H1 (cell line): ENCODE measurements at regions not wholly inside any gene's neighbourhood (a gene's known extent, or its start where the extent isn't known, plus 50 kb on each side); places are given as distances from the start of the nearest gene placed in this dataset.

ENCODE experiments used
- CTCF ChIA-PET: fragments of 300-600 bp; sonication (Branson Sonifier 250); formaldehyde crosslinking; loops from one replicate; lab custom pipeline; 2021; ENCODE audit not compliant: partially characterized antibody; lab: Charles Lee
- POLR2A ChIA-PET: fragments of 300-600 bp; sonication (Branson Sonifier 250); formaldehyde crosslinking; loops from one replicate; lab custom pipeline; 2021; ENCODE audit warnings: inconsistent platforms; ENCODE audit not compliant: partially characterized antibody; lab: Charles Lee
- DNase-seq, 2 experiments: peaks; one replicate each; pipeline versions ENCODE4 v3.0.0 to v3.0.0-alpha.2; 2010 to 2022; ENCODE audit warnings: low spot score in 2 of 2, low read depth in 1 of 2, mixed read lengths in 1 of 2
- FAIRE-seq: peaks from 2 replicates; lab custom pipeline; 2011; peaks lifted over from hg19 to GRCh38; lab: Jason Lieb, UNC
- H2AFZ ChIP-seq: 2 replicates; pipeline ENCODE4 v1.8.1; 2012; ENCODE audit warnings: low read length, inconsistent platforms
- H2AK5ac ChIP-seq: 2 replicates; pipeline ENCODE4 v1.6.1; 2013; ENCODE audit warnings: low read depth, low read length
- H2BK120ac ChIP-seq: replicated peaks from 2 replicates; pipeline ENCODE3; 2013; ENCODE audit warnings: low read depth, low read length, inconsistent platforms
- H2BK12ac ChIP-seq: 2 replicates; pipeline ENCODE4 v1.6.1; 2013; ENCODE audit warnings: low read depth, low read length
- H2BK15ac ChIP-seq: 2 replicates; pipeline ENCODE4 v1.6.1; 2013; ENCODE audit warnings: low read length
- H2BK20ac ChIP-seq: 2 replicates; pipeline ENCODE4 v1.6.1; 2013; ENCODE audit warnings: low read length
- H2BK5ac ChIP-seq: 2 replicates; pipeline ENCODE4 v1.6.1; 2013; ENCODE audit warnings: low read depth, low read length
- H3K14ac ChIP-seq: 2 replicates; pipeline ENCODE4 v1.6.1; 2013; ENCODE audit warnings: inconsistent platforms; ENCODE audit not compliant: insufficient read length
- H3K18ac ChIP-seq: 2 replicates; pipeline ENCODE4 v1.6.1; 2013; ENCODE audit warnings: low read length; ENCODE audit errors: extremely low read depth
- H3K23ac ChIP-seq: 2 replicates; pipeline ENCODE4 v1.6.1; 2013; ENCODE audit warnings: inconsistent platforms; ENCODE audit not compliant: insufficient read length
- H3K23me2 ChIP-seq: 2 replicates; pipeline ENCODE4 v1.6.1; 2013; ENCODE audit warnings: low read depth, low read length
- H3K27ac ChIP-seq: 2 replicates; pipeline ENCODE4 v1.6.1; 2011; ENCODE audit warnings: low read depth, low read length, inconsistent platforms
- H3K27me3 ChIP-seq, 4 experiments: replicated peaks in 1 of 4; 1 replicate in 1 of 4; 2 replicates in 3 of 4; pipeline versions ENCODE4 v1.6.1 to v1.8.1; 2011 to 2013; ENCODE audit warnings: low read length in 3 of 4, mild to moderate bottlenecking in 3 of 4, inconsistent platforms in 2 of 4, mixed read lengths in 2 of 4, moderate library complexity in 1 of 4; ENCODE audit not compliant: control insufficient read depth in 3 of 4, insufficient read depth in 3 of 4; ENCODE audit errors: extremely low read depth in 1 of 4
- H3K36me3 ChIP-seq, 4 experiments: 2 replicates each; pipeline versions ENCODE4 v1.6.1 to v1.8.1; 2011 to 2013; ENCODE audit warnings: mild to moderate bottlenecking in 4 of 4, low read length in 3 of 4, moderate library complexity in 2 of 4, control low read depth in 1 of 4, inconsistent platforms in 1 of 4; ENCODE audit not compliant: insufficient read depth in 4 of 4, control insufficient read depth in 2 of 4
- H3K4ac ChIP-seq: replicated peaks from 2 replicates; pipeline ENCODE3; 2013; ENCODE audit warnings: low read length, low read depth, mixed read lengths, inconsistent platforms; ENCODE audit not compliant: insufficient read length
- H3K4me1 ChIP-seq, 4 experiments: replicated peaks in 1 of 4; 1 replicate in 1 of 4; 2 replicates in 3 of 4; pipeline versions ENCODE4 v1.6.1 to v1.8.1; 2011 to 2013; ENCODE audit warnings: low read length in 3 of 4, inconsistent platforms in 2 of 4, mixed read lengths in 1 of 4; ENCODE audit not compliant: insufficient read depth in 4 of 4, control insufficient read depth in 3 of 4
- H3K4me2 ChIP-seq, 2 experiments: 2 replicates each; pipeline versions ENCODE4 v1.6.1 to v1.8.1; 2011 to 2013; ENCODE audit warnings: low read depth in 2 of 2, low read length in 2 of 2, control low read depth in 1 of 2, inconsistent platforms in 1 of 2, mild to moderate bottlenecking in 1 of 2; ENCODE audit not compliant: insufficient read depth in 1 of 2
- H3K4me3 ChIP-seq, 4 experiments: fragments of 200-600, 300-600 bp in 1 of 4; sonication (generic), shearing (Covaris generic), sonication (Bioruptor Twin) in 1 of 4; 2 replicates each; pipeline versions ENCODE4 v1.5.1 to v1.8.1; 2011 to 2016; ENCODE audit warnings: low read length in 4 of 4, low read depth in 3 of 4, control low read depth in 2 of 4, inconsistent platforms in 2 of 4, mild to moderate bottlenecking in 2 of 4, mixed read lengths in 1 of 4, moderate library complexity in 1 of 4; ENCODE audit not compliant: insufficient read depth in 2 of 4; ENCODE audit errors: extremely low read depth in 1 of 4
- H3K56ac ChIP-seq: replicated peaks from 2 replicates; pipeline ENCODE3; 2013; ENCODE audit warnings: low read depth, mild to moderate bottlenecking, mixed read lengths, low read length, inconsistent platforms; ENCODE audit not compliant: insufficient read length
- H3K79me1 ChIP-seq: 2 replicates; pipeline ENCODE4 v1.6.1; 2013; ENCODE audit warnings: low read depth, low read length, control low read depth
- H3K79me2 ChIP-seq, 2 experiments: 2 replicates each; pipeline versions ENCODE4 v1.6.1 to v1.8.1; 2012 to 2013; ENCODE audit warnings: low read length in 2 of 2, mild to moderate bottlenecking in 2 of 2, inconsistent platforms in 1 of 2; ENCODE audit not compliant: insufficient read depth in 2 of 2, control insufficient read depth in 1 of 2
- H3K9ac ChIP-seq, 4 experiments: replicated peaks in 1 of 4; 1 replicate in 1 of 4; 2 replicates in 3 of 4; pipeline versions ENCODE4 v1.6.1 to v1.8.1; 2011 to 2013; ENCODE audit warnings: low read depth in 3 of 4, low read length in 3 of 4, control low read depth in 2 of 4, mild to moderate bottlenecking in 2 of 4, moderate library complexity in 2 of 4, inconsistent platforms in 1 of 4; ENCODE audit errors: extremely low read depth in 1 of 4
- H3K9me3 ChIP-seq, 2 experiments: 2 replicates each; pipeline versions ENCODE4 v1.6.1 to v1.8.1; 2012 to 2013; ENCODE audit warnings: mild to moderate bottlenecking in 2 of 2, moderate library complexity in 2 of 2, control low read depth in 1 of 2, inconsistent platforms in 1 of 2, low read depth in 1 of 2, low read length in 1 of 2, mixed read lengths in 1 of 2; ENCODE audit not compliant: insufficient read depth in 2 of 2
- H4K20me1 ChIP-seq, 2 experiments: replicated peaks in 1 of 2; 2 replicates each; pipeline versions ENCODE3 to v1.8.1; 2011 to 2013; ENCODE audit warnings: inconsistent platforms in 2 of 2, low read length in 2 of 2, mild to moderate bottlenecking in 1 of 2; ENCODE audit not compliant: insufficient read depth in 2 of 2, control insufficient read depth in 1 of 2
- H4K5ac ChIP-seq: 2 replicates; pipeline ENCODE4 v1.6.1; 2013; ENCODE audit warnings: low read length, low read depth, mixed read lengths, inconsistent platforms; ENCODE audit not compliant: insufficient read length
- H4K8ac ChIP-seq: 2 replicates; pipeline ENCODE4 v1.8.0; 2013; ENCODE audit warnings: mild to moderate bottlenecking, moderate library complexity, low read length, inconsistent platforms; ENCODE audit not compliant: insufficient read depth; ENCODE audit errors: extremely low read depth
- H4K91ac ChIP-seq: replicated peaks from 2 replicates; pipeline ENCODE3; 2013; ENCODE audit warnings: low read length, mixed read lengths, inconsistent platforms; ENCODE audit not compliant: insufficient read length
- ATF3 ChIP-seq: IDR thresholded peaks from 2 replicates; pipeline ENCODE4 v1.6.1; 2011; ENCODE audit warnings: low read depth, mild to moderate bottlenecking, low read length; ENCODE audit not compliant: insufficient read depth
- BCL11A ChIP-seq, 2 experiments: IDR thresholded peaks; one replicate each; pipeline ENCODE4 v1.6.1; 2011; ENCODE audit warnings: low read depth in 2 of 2, low read length in 2 of 2, mild to moderate bottlenecking in 2 of 2
- CTCF ChIP-seq, 3 experiments: IDR thresholded peaks; 1 replicate in 2 of 3; 2 replicates in 1 of 3; pipeline versions ENCODE4 v1.5.1 to v1.6.1; 2011; ENCODE audit warnings: low read length in 3 of 3, mild to moderate bottlenecking in 3 of 3, inconsistent platforms in 2 of 3, low read depth in 1 of 3, moderate library complexity in 1 of 3; ENCODE audit not compliant: insufficient read depth in 1 of 3; ENCODE audit errors: control extremely low read depth in 1 of 3
- EGR1 ChIP-seq: IDR thresholded peaks from 2 replicates; pipeline ENCODE4 v1.6.1; 2011; ENCODE audit warnings: low read depth, low read length, borderline replicate concordance
- GABPA ChIP-seq: IDR thresholded peaks from 2 replicates; pipeline ENCODE4 v1.6.1; 2011; ENCODE audit warnings: mild to moderate bottlenecking, low read length, moderate library complexity, borderline replicate concordance; ENCODE audit not compliant: insufficient read depth
- KDM5A ChIP-seq: fragments of 200-600 bp; IDR thresholded peaks from 2 replicates; pipeline ENCODE4 v1.7.1; 2012; ENCODE audit warnings: mild to moderate bottlenecking, low read length, inconsistent platforms, mixed read lengths
- MAX ChIP-seq: IDR thresholded peaks from 2 replicates; pipeline ENCODE4 v1.6.1; 2012; ENCODE audit warnings: inconsistent platforms
- NANOG ChIP-seq: IDR thresholded peaks from 2 replicates; pipeline ENCODE4 v1.6.1; 2011; ENCODE audit warnings: low read length, low read depth, mild to moderate bottlenecking, inconsistent platforms; ENCODE audit not compliant: insufficient read depth, poor library complexity, severe bottlenecking
- PHF8 ChIP-seq: fragments of 200-600 bp; sonication (generic); conservative IDR thresholded peaks from 2 replicates; pipeline ENCODE4 v1.7.1; 2012; ENCODE audit warnings: low read depth, mild to moderate bottlenecking, inconsistent platforms, low read length, moderate library complexity
- RXRA ChIP-seq: IDR thresholded peaks from 2 replicates; pipeline ENCODE4 v1.6.1; 2011; ENCODE audit warnings: low read depth, mild to moderate bottlenecking, low read length, moderate library complexity; ENCODE audit not compliant: insufficient read depth
- SAP30 ChIP-seq: fragments of 300-600 bp; sonication (generic); IDR thresholded peaks from 2 replicates; pipeline ENCODE4 v1.7.1; 2012; ENCODE audit warnings: low read length, moderate library complexity, mild to moderate bottlenecking, inconsistent platforms; ENCODE audit not compliant: insufficient read depth, insufficient replicate concordance
- TAF1 ChIP-seq: IDR thresholded peaks from 2 replicates; pipeline ENCODE4 v1.6.1; 2011; ENCODE audit warnings: mild to moderate bottlenecking, low read depth, low read length

GRCh38 chr5:121257621-121258020, 594.1 kb upstream of the FTMT start:
- no peak overlapping the region for H3K23ac ChIP-seq
- no peak overlapping the region for H2BK15ac ChIP-seq
- no peak overlapping the region for H2AK5ac ChIP-seq
- H3K18ac ChIP-seq: no peak overlapping the region
- ChIA-PET POLR2A (no interaction called here), CTCF (no interaction called here)
- no peak overlapping the region for H2BK20ac ChIP-seq
- H4K8ac ChIP-seq: no peak overlapping the region
- no peak overlapping the region for H3K9ac ChIP-seq
- H3K27ac ChIP-seq: no peak overlapping the region
- H3K14ac ChIP-seq: no peak overlapping the region
- no peak overlapping the region for H2AFZ ChIP-seq
- H3K27me3 ChIP-seq: no peaks in the 10 kb centered on the region
- FAIRE-seq (no peak), DNase-seq (no peak)
- H4K20me1 ChIP-seq: no peaks in the 10 kb centered on the region
- no peak overlapping the region for H4K5ac ChIP-seq
- no peaks in the 10 kb centered on the region for H3K79me2 ChIP-seq
- no peak overlapping the region for H3K56ac ChIP-seq
- H2BK120ac ChIP-seq: no peak overlapping the region
- H3K23me2 ChIP-seq: no peaks in the 10 kb centered on the region
- no peaks in the 10 kb centered on the region for H3K36me3 ChIP-seq
- H3K4me3 ChIP-seq: no peak overlapping the region
- no peak overlapping the region for H3K4me2 ChIP-seq
- H3K9me3 ChIP-seq: no peaks in the 10 kb centered on the region
- H3K79me1 ChIP-seq: no peaks in the 10 kb centered on the region
- no peaks in the 10 kb centered on the region for H3K4me1 ChIP-seq
- H2BK5ac ChIP-seq: no peak overlapping the region
- H2BK12ac ChIP-seq: no peak overlapping the region
- H3K4ac ChIP-seq: no peak overlapping the region
- no peak overlapping the region for H4K91ac ChIP-seq
- TF ChIP-seq PHF8: no peak
- no peak for TF ChIP-seq GABPA
- TF ChIP-seq BCL11A (IDR thresholded peaks at IDR 0.05; ENCODE audit: low read depth in 2 of 2, low read length in 2 of 2): no peak
- no peak for TF ChIP-seq CTCF (IDR thresholded peaks at IDR 0.05; ENCODE audit: control extremely low read depth in 1 of 3, insufficient read depth in 1 of 3, low read depth in 1 of 3, low read length in 3 of 3)
- TF ChIP-seq ATF3: no peak
- TF ChIP-seq TAF1: no peak
- TF ChIP-seq KDM5A: no peak
- no peak for TF ChIP-seq EGR1
- TF ChIP-seq SAP30: no peak
- TF ChIP-seq RXRA: no peak
- TF ChIP-seq MAX: no peak
- no peak for TF ChIP-seq NANOG
